CD14-positive monocyte (primary cell): ENCODE measurements at regions not wholly inside any gene's neighbourhood (a gene's known extent, or its start where the extent isn't known, plus 50 kb on each side); places are given as distances from the start of the nearest gene placed in this dataset.

Experiments used
- DNase-seq, 3 donors: peaks; one replicate each; pipeline ENCODE4 v3.0.0-alpha.2; 2011 to 2022
- H2AFZ ChIP-seq: 2 replicates; pipeline ENCODE4 v1.6.0; 2012; ENCODE audit warnings: mild to moderate bottlenecking, low read depth, low read length, inconsistent platforms; ENCODE audit not compliant: insufficient read depth, poor library complexity, severe bottlenecking
- H3K27ac ChIP-seq, 2 donors: 1 replicate in 1 of 2; 2 replicates in 1 of 2; pipeline ENCODE4 v1.5.1; 2012 to 2013; ENCODE audit warnings: low read length in 2 of 2, control low read depth in 1 of 2, inconsistent platforms in 1 of 2, low read depth in 1 of 2, mild to moderate bottlenecking in 1 of 2
- H3K27me3 ChIP-seq, 2 donors: one replicate each; pipeline versions ENCODE4 v1.6.0 to v1.6.1; 2011 to 2013; ENCODE audit warnings: low read length in 2 of 2; ENCODE audit not compliant: control insufficient read depth in 2 of 2, insufficient read depth in 2 of 2
- H3K36me3 ChIP-seq, 2 donors: replicated peaks in 1 of 2; 1 replicate in 1 of 2; 2 replicates in 1 of 2; pipeline versions ENCODE4 v1.5.1 to v1.6.1; 2012 to 2013; ENCODE audit warnings: low read length in 2 of 2, control low read depth in 1 of 2, inconsistent platforms in 1 of 2, mild to moderate bottlenecking in 1 of 2; ENCODE audit not compliant: insufficient read depth in 2 of 2, control insufficient read depth in 1 of 2
- H3K4me1 ChIP-seq, 2 donors: 1 replicate in 1 of 2; 2 replicates in 1 of 2; pipeline versions ENCODE4 v1.5.1 to v1.6.1; 2012 to 2013; ENCODE audit warnings: low read length in 2 of 2, control low read depth in 1 of 2, inconsistent platforms in 1 of 2, mild to moderate bottlenecking in 1 of 2, moderate library complexity in 1 of 2; ENCODE audit not compliant: insufficient read depth in 2 of 2, control insufficient read depth in 1 of 2
- H3K4me2 ChIP-seq: replicated peaks from 2 replicates; pipeline ENCODE3; 2012; ENCODE audit warnings: low read length, moderate library complexity, mild to moderate bottlenecking; ENCODE audit not compliant: poor library complexity, severe bottlenecking; ENCODE audit errors: extremely low read depth
- H3K4me3 ChIP-seq, 3 experiments: fragments of 200-600 bp in 1 of 3; sonication (generic) in 1 of 3; replicated peaks in 1 of 3; 1 replicate in 2 of 3; 2 replicates in 1 of 3; pipeline ENCODE4 v1.5.1; 2011 to 2013; ENCODE audit warnings: low read length in 3 of 3, mild to moderate bottlenecking in 3 of 3, control low read depth in 2 of 3, low read depth in 2 of 3, inconsistent platforms in 1 of 3, moderate library complexity in 1 of 3
- H3K79me2 ChIP-seq: 2 replicates; pipeline ENCODE4 v1.6.0; 2012; ENCODE audit warnings: mild to moderate bottlenecking, control low read depth, inconsistent platforms, low read length, moderate library complexity; ENCODE audit not compliant: insufficient read depth
- H3K9ac ChIP-seq: 2 replicates; pipeline ENCODE4 v1.6.0; 2017; ENCODE audit warnings: low read length, mild to moderate bottlenecking; ENCODE audit not compliant: insufficient read depth, poor library complexity, severe bottlenecking
- H3K9me3 ChIP-seq, 2 donors: replicated peaks in 1 of 2; 1 replicate in 1 of 2; 2 replicates in 1 of 2; pipeline versions ENCODE4 v1.5.1 to v1.6.1; 2012 to 2013; ENCODE audit warnings: low read length in 2 of 2, control low read depth in 1 of 2; ENCODE audit not compliant: control insufficient read depth in 1 of 2, insufficient read depth in 1 of 2
- H4K20me1 ChIP-seq: 2 replicates; pipeline ENCODE4 v1.6.0; 2012; ENCODE audit warnings: mild to moderate bottlenecking, low read length, control low read depth, moderate library complexity; ENCODE audit not compliant: insufficient read depth
- H3K27ac Mint-ChIP-seq, 7 donors: one replicate each; pipeline ENCODE4 v1.8.0; 2020; ENCODE audit warnings: mild to moderate bottlenecking in 7 of 7, mixed read lengths in 7 of 7, moderate library complexity in 6 of 7, inconsistent platforms in 2 of 7
- H3K27me3 Mint-ChIP-seq, 3 donors: one replicate each; pipeline ENCODE4 v1.8.0; 2021 to 2022; ENCODE audit warnings: low read depth in 3 of 3, mild to moderate bottlenecking in 3 of 3, mixed read lengths in 3 of 3, moderate library complexity in 3 of 3, inconsistent platforms in 1 of 3
- H3K36me3 Mint-ChIP-seq, 2 donors: one replicate each; pipeline ENCODE4 v1.8.0; 2020; ENCODE audit warnings: mixed read lengths in 2 of 2, inconsistent platforms in 1 of 2, mild to moderate bottlenecking in 1 of 2
- H3K4me1 Mint-ChIP-seq: one replicate; pipeline ENCODE4 v1.8.0; 2020; ENCODE audit warnings: mild to moderate bottlenecking, mixed read lengths
- H3K4me3 Mint-ChIP-seq, 2 donors: one replicate each; pipeline ENCODE4 v1.8.0; 2020; ENCODE audit warnings: mild to moderate bottlenecking in 2 of 2, mixed read lengths in 2 of 2, moderate library complexity in 1 of 2
- H3K9me3 Mint-ChIP-seq, 7 donors: one replicate each; pipeline ENCODE4 v1.8.0; 2020 to 2022; ENCODE audit warnings: mixed read lengths in 7 of 7, mild to moderate bottlenecking in 6 of 7, moderate library complexity in 6 of 7, inconsistent platforms in 2 of 7
- CTCF ChIP-seq: fragments of 200-600 bp; IDR thresholded peaks from one replicate; pipeline ENCODE4 v1.8.0; 2022; ENCODE audit warnings: antibody characterized with exemption, mild to moderate bottlenecking
- WGBS: methylation state at CpG from one replicate; pipeline ENCODE4 v1.1.5; 2013; ENCODE audit warnings: missing lambda C conversion rate; ENCODE audit not compliant: insufficient coverage; 5-methylcytosine and 5-hydroxymethylcytosine counted together
- intact Hi-C, 2 donors: fragments of 100-400 bp; cut with micrococcal nuclease; formaldehyde crosslinking; loops; one replicate each; pipeline versions ENCODE4 v1.15.0 to v1.15.1; 2023

GRCh38 chr6:145206247-145206907 lies 528.9 kb downstream of the EPM2A start:
- Histone ChIP-seq H3K4me2 (no peak overlapping the region), H3K27ac (no peak overlapping the region), H2AFZ (no peak overlapping the region), H3K9me3 (no peaks in the 10 kb centered on the region), H3K4me1 (no peaks in the 10 kb centered on the region), H3K36me3 (no peaks in the 10 kb centered on the region), H3K79me2 (no peaks in the 10 kb centered on the region), H3K4me3 (no peak overlapping the region), H4K20me1 (no peaks in the 10 kb centered on the region), H3K27me3 (no peaks in the 10 kb centered on the region), H3K9ac (no peak overlapping the region)
- peaks cover 0 to 1% (median 0%) of the 10 kb centered on the region in 3 donors for H3K27me3 Mint-ChIP-seq
- no peaks in the 10 kb centered on the region for H3K9me3 Mint-ChIP-seq
- DNase-seq: no peak
- H3K36me3 Mint-ChIP-seq: no peaks in the 10 kb centered on the region
- intact Hi-C loops: no loop called here
- H3K4me3 Mint-ChIP-seq: no peak overlapping the region
- H3K27ac Mint-ChIP-seq: no peak overlapping the region
- TF ChIP-seq CTCF: no peak
- WGBS: 100% methylated on average over 2 of the region's 7 CpGs
- H3K4me1 Mint-ChIP-seq: no peaks in the 10 kb centered on the region

- no peak overlapping the region for H3K27ac ChIP-seq
- no peak for DNase-seq
- WGBS: no CpG with 5 or more reads among the region's 1 CpG
- intact Hi-C loops: no loop called here
- Mint-ChIP-seq H3K36me3 (no peaks in the 10 kb centered on the region), H3K4me1 (no peaks in the 10 kb centered on the region), H3K27ac (no peak overlapping the region), H3K4me3 (no peak overlapping the region), H3K9me3 (no peaks in the 10 kb centered on the region), H3K27me3 (peaks cover 0 to 1% (median 0%) of the 10 kb centered on the region in 3 donors)
- no peak overlapping the region for H3K9ac ChIP-seq
- no peaks in the 10 kb centered on the region for H4K20me1 ChIP-seq
- TF ChIP-seq CTCF: no peak
- H3K4me3 ChIP-seq: no peak overlapping the region
- no peaks in the 10 kb centered on the region for H3K4me1 ChIP-seq
- H3K4me2 ChIP-seq: no peak overlapping the region
- H3K9me3 ChIP-seq: no peaks in the 10 kb centered on the region
- no peaks in the 10 kb centered on the region for H3K36me3 ChIP-seq
- no peak overlapping the region for H2AFZ ChIP-seq
- no peaks in the 10 kb centered on the region for H3K27me3 ChIP-seq
- no peaks in the 10 kb centered on the region for H3K79me2 ChIP-seq
Measured at GRCh38 chr6:145208474-145208873, 526.8 kb downstream of the EPM2A start.
